Neuronal stem cell (in vitro differentiated cells): ENCODE measurements at regions not wholly inside any gene's neighbourhood (a gene's known extent, or its start where the extent isn't known, plus 50 kb on each side); places are given as distances from the start of the nearest gene placed in this dataset.

Source experiments
- DNase-seq: peaks from one replicate; pipeline ENCODE4 v3.0.0-alpha.2; 2013; ENCODE audit warnings: low spot score
- H2AFZ ChIP-seq: one replicate; pipeline ENCODE4 v1.6.1; 2013; ENCODE audit warnings: mild to moderate bottlenecking, low read length, inconsistent platforms
- H2AK5ac ChIP-seq: 2 replicates; pipeline ENCODE4 v1.6.1; 2013; ENCODE audit warnings: low read depth, mild to moderate bottlenecking, inconsistent platforms, low read length, moderate library complexity, mixed read lengths
- H2BK120ac ChIP-seq: 2 replicates; pipeline ENCODE4 v1.6.1; 2013; ENCODE audit warnings: low read depth, mild to moderate bottlenecking, inconsistent platforms, low read length, moderate library complexity, mixed read lengths
- H2BK12ac ChIP-seq: one replicate; pipeline ENCODE4 v1.6.1; 2013; ENCODE audit warnings: low read length, inconsistent platforms
- H2BK15ac ChIP-seq: 2 replicates; pipeline ENCODE4 v1.6.1; 2013; ENCODE audit warnings: mild to moderate bottlenecking, low read length, inconsistent platforms, mixed read lengths
- H2BK5ac ChIP-seq: one replicate; pipeline ENCODE4 v1.6.1; 2013; ENCODE audit warnings: inconsistent platforms, mild to moderate bottlenecking, low read length, moderate library complexity
- H3K14ac ChIP-seq: one replicate; pipeline ENCODE4 v1.6.1; 2013; ENCODE audit warnings: low read length, inconsistent platforms
- H3K18ac ChIP-seq: 2 replicates; pipeline ENCODE4 v1.6.1; 2013; ENCODE audit warnings: low read length, inconsistent platforms
- H3K23ac ChIP-seq: 2 replicates; pipeline ENCODE4 v1.6.1; 2013; ENCODE audit warnings: low read depth, mild to moderate bottlenecking, mixed read lengths, low read length, inconsistent platforms; ENCODE audit not compliant: poor library complexity
- H3K27ac ChIP-seq: replicated peaks from 3 replicates; pipeline ENCODE4 v1.5.1; 2013; ENCODE audit warnings: low read length, inconsistent platforms
- H3K27me3 ChIP-seq, 3 experiments: 2 replicates each; pipeline ENCODE4 v1.6.1; 2013; ENCODE audit warnings: low read length in 3 of 3, mild to moderate bottlenecking in 2 of 3, inconsistent platforms in 1 of 3, low read depth in 1 of 3, mixed read lengths in 1 of 3, moderate library complexity in 1 of 3; ENCODE audit not compliant: control insufficient read depth in 3 of 3, insufficient read depth in 3 of 3
- H3K36me3 ChIP-seq, 2 donors: replicated peaks in 1 of 2; 2 replicates each; pipeline ENCODE4 v1.6.1; 2013; ENCODE audit warnings: low read length in 2 of 2; ENCODE audit not compliant: control insufficient read depth in 2 of 2, insufficient read depth in 2 of 2
- H3K4ac ChIP-seq: 2 replicates; pipeline ENCODE4 v1.6.1; 2013; ENCODE audit warnings: inconsistent platforms, mild to moderate bottlenecking, low read length, moderate library complexity
- H3K4me1 ChIP-seq, 2 donors: 1 replicate in 1 of 2; 2 replicates in 1 of 2; pipeline ENCODE4 v1.6.1; 2013; ENCODE audit warnings: low read length in 2 of 2, low read depth in 1 of 2; ENCODE audit not compliant: control insufficient read depth in 2 of 2, insufficient read depth in 1 of 2
- H3K4me2 ChIP-seq: one replicate; pipeline ENCODE4 v1.6.1; 2013; ENCODE audit warnings: mild to moderate bottlenecking, low read length, inconsistent platforms; ENCODE audit not compliant: insufficient read depth, poor library complexity, severe bottlenecking
- H3K4me3 ChIP-seq, 2 donors: 2 replicates each; pipeline ENCODE4 v1.5.1; 2013; ENCODE audit warnings: low read length in 2 of 2, mild to moderate bottlenecking in 2 of 2, inconsistent platforms in 1 of 2, moderate library complexity in 1 of 2
- H3K79me1 ChIP-seq: one replicate; pipeline ENCODE4 v1.6.1; 2013; ENCODE audit warnings: low read depth, mild to moderate bottlenecking, inconsistent platforms, low read length, moderate library complexity
- H3K9ac ChIP-seq: one replicate; pipeline ENCODE4 v1.6.1; 2013; ENCODE audit warnings: mild to moderate bottlenecking, low read depth, low read length, inconsistent platforms; ENCODE audit not compliant: poor library complexity
- H3K9me3 ChIP-seq, 2 donors: replicated peaks in 1 of 2; 2 replicates each; pipeline versions ENCODE3 to v1.6.1; 2013; ENCODE audit warnings: low read length in 2 of 2, mild to moderate bottlenecking in 2 of 2, inconsistent platforms in 1 of 2, low read depth in 1 of 2, mixed read lengths in 1 of 2, moderate library complexity in 1 of 2; ENCODE audit not compliant: control insufficient read depth in 2 of 2, insufficient read depth in 1 of 2
- H4K8ac ChIP-seq: one replicate; pipeline ENCODE4 v1.6.1; 2013; ENCODE audit warnings: low read depth, mild to moderate bottlenecking, inconsistent platforms, low read length, moderate library complexity
- H4K91ac ChIP-seq: one replicate; pipeline ENCODE4 v1.6.1; 2013; ENCODE audit warnings: low read length, low read depth, mild to moderate bottlenecking, inconsistent platforms; ENCODE audit not compliant: poor library complexity
- WGBS, 2 donors: extraction: QIAGEN DNeasy Blood & Tissue Kit; methylation state at CpG; one replicate each; pipeline ENCODE4 v1.1.7; 2013; ENCODE audit warnings: missing lambda C conversion rate in 2 of 2, mixed read lengths in 1 of 2; ENCODE audit not compliant: insufficient read length in 2 of 2, insufficient replicate concordance in 1 of 2; ENCODE audit errors: extremely low coverage in 2 of 2; 5-methylcytosine and 5-hydroxymethylcytosine counted together

- Histone ChIP-seq H3K79me1 (no peaks in the 10 kb centered on the region), H3K4me2 (no peak overlapping the region), H3K18ac (no peak overlapping the region), H2AK5ac (no peak overlapping the region), H4K91ac (no peak overlapping the region), H3K36me3 (no peaks in the 10 kb centered on the region), H3K9me3 (no peaks in the 10 kb centered on the region), H2BK120ac (no peak overlapping the region), H4K8ac (no peak overlapping the region), H3K27ac (no peak overlapping the region), H3K27me3 (no peaks in the 10 kb centered on the region), H2BK12ac (no peak overlapping the region), H3K4me1 (peaks cover under 1 to 3% of the 10 kb centered on the region in 2 donors), H2BK15ac (no peak overlapping the region), H3K9ac (no peak overlapping the region), H2BK5ac (no peak overlapping the region), H3K4ac (no peak overlapping the region), H3K23ac (no peak overlapping the region), H3K14ac (no peak overlapping the region), H3K4me3 (no peak overlapping the region), H2AFZ (no peak overlapping the region)
- no CpG with 5 or more reads among the region's 3 CpGs for WGBS, 2 donors
- no peak for DNase-seq
Measured at GRCh38 chr1:234856845-234857245, 246.9 kb upstream of the IRF2BP2 start.

- Histone ChIP-seq H2BK5ac (no peak overlapping the region), H3K4me3 (no peak overlapping the region), H2AK5ac (no peak overlapping the region), H2AFZ (no peak overlapping the region), H3K27me3 (no peaks in the 10 kb centered on the region), H2BK15ac (no peak overlapping the region), H4K91ac (no peak overlapping the region), H2BK12ac (no peak overlapping the region), H4K8ac (no peak overlapping the region), H3K14ac (no peak overlapping the region), H3K4me2 (no peak overlapping the region), H3K4me1 (peaks cover 1 to 8% of the 10 kb centered on the region in 2 donors), H3K27ac (no peak overlapping the region), H3K36me3 (no peaks in the 10 kb centered on the region), H3K23ac (no peak overlapping the region), H3K9ac (no peak overlapping the region), H3K9me3 (no peaks in the 10 kb centered on the region), H3K18ac (no peak overlapping the region), H3K4ac (no peak overlapping the region), H2BK120ac (no peak overlapping the region), H3K79me1 (no peaks in the 10 kb centered on the region)
- no CpG with 5 or more reads among the region's 3 CpGs for WGBS, 2 donors
- DNase-seq = no peak
Measured at GRCh38 chr1:234855851-234856250, 245.9 kb upstream of the IRF2BP2 start.

GRCh38 chr1:234854645-234855039 is 244.7 kb upstream of the IRF2BP2 start:
- H2BK12ac ChIP-seq = no peak overlapping the region
- H3K27me3 ChIP-seq = no peaks in the 10 kb centered on the region
- no peak overlapping the region for H2AFZ ChIP-seq
- H3K79me1 ChIP-seq = no peaks in the 10 kb centered on the region
- no peak overlapping the region for H3K4me2 ChIP-seq
- no peak overlapping the region for H3K14ac ChIP-seq
- no peak overlapping the region for H3K4me3 ChIP-seq
- no peak overlapping the region for H3K27ac ChIP-seq
- H2BK15ac ChIP-seq = no peak overlapping the region
- peaks cover 1 to 8% of the 10 kb centered on the region in 2 donors for H3K4me1 ChIP-seq
- DNase-seq = no peak
- H3K23ac ChIP-seq = no peak overlapping the region
- no CpG with 5 or more reads among the region's 1 CpG for whole genome bisulfite sequencing, 2 donors
- no peak overlapping the region for H2AK5ac ChIP-seq
- H2BK5ac ChIP-seq = no peak overlapping the region
- H4K91ac ChIP-seq = no peak overlapping the region
- no peaks in the 10 kb centered on the region for H3K36me3 ChIP-seq
- no peaks in the 10 kb centered on the region for H3K9me3 ChIP-seq
- no peak overlapping the region for H3K4ac ChIP-seq
- H4K8ac ChIP-seq = no peak overlapping the region
- H2BK120ac ChIP-seq = no peak overlapping the region
- no peak overlapping the region for H3K18ac ChIP-seq
- H3K9ac ChIP-seq = no peak overlapping the region

GRCh38 chr1:234853906-234854644 is 244.1 kb upstream of the IRF2BP2 start:
- DNase-seq = no peak

More at GRCh38 chr1:234853906-234854644, 244.1 kb upstream of the IRF2BP2 start:
- no peaks in the 10 kb centered on the region for H3K27me3 ChIP-seq
- H4K8ac ChIP-seq = no peak overlapping the region
- WGBS, 2 donors = no CpG with 5 or more reads among the region's 6 CpGs
- H3K4me2 ChIP-seq = no peak overlapping the region
- H4K91ac ChIP-seq = no peak overlapping the region
- H3K4me1 ChIP-seq = peaks cover 1 to 8% of the 10 kb centered on the region in 2 donors
- H2BK5ac ChIP-seq = no peak overlapping the region
- no peak overlapping the region for H2BK120ac ChIP-seq
- no peak overlapping the region for H3K9ac ChIP-seq
- H2BK15ac ChIP-seq = no peak overlapping the region
- H3K23ac ChIP-seq = no peak overlapping the region
- H3K36me3 ChIP-seq = no peaks in the 10 kb centered on the region
- no peak overlapping the region for H3K14ac ChIP-seq
- no peak overlapping the region for H2AFZ ChIP-seq
- no peak overlapping the region for H3K4ac ChIP-seq
- no peaks in the 10 kb centered on the region for H3K9me3 ChIP-seq
- H3K4me3 ChIP-seq = no peak overlapping the region
- H2AK5ac ChIP-seq = no peak overlapping the region
- H3K79me1 ChIP-seq = no peaks in the 10 kb centered on the region
- no peak overlapping the region for H3K18ac ChIP-seq
- no peak overlapping the region for H2BK12ac ChIP-seq
- H3K27ac ChIP-seq = no peak overlapping the region
